Endothelial cell (in vitro differentiated cells): ENCODE measurements at regions not wholly inside any gene's neighbourhood (a gene's known extent, or its start where the extent isn't known, plus 50 kb on each side); places are given as distances from the start of the nearest gene placed in this dataset.

Experiments used
- DNase-seq: peaks from one replicate; pipeline ENCODE4 v3.0.0; 2021; ENCODE audit warnings: low spot score
- H3K27ac Mint-ChIP-seq: one replicate; pipeline ENCODE4 v1.8.0; 2021; ENCODE audit warnings: mixed read lengths, inconsistent platforms; ENCODE audit not compliant: unreplicated experiment
- H3K27me3 Mint-ChIP-seq: one replicate; pipeline ENCODE4 v1.8.0; 2021; ENCODE audit warnings: mild to moderate bottlenecking, moderate library complexity, mixed read lengths, inconsistent platforms; ENCODE audit not compliant: unreplicated experiment
- H3K36me3 Mint-ChIP-seq: one replicate; pipeline ENCODE4 v1.8.0; 2021; ENCODE audit warnings: mild to moderate bottlenecking, low read depth, mixed read lengths, inconsistent platforms; ENCODE audit not compliant: unreplicated experiment
- H3K4me1 Mint-ChIP-seq: one replicate; pipeline ENCODE4 v1.8.0; 2021; ENCODE audit warnings: mild to moderate bottlenecking, mixed read lengths, inconsistent platforms; ENCODE audit not compliant: unreplicated experiment
- H3K4me3 Mint-ChIP-seq: one replicate; pipeline ENCODE4 v1.8.0; 2021; ENCODE audit warnings: mild to moderate bottlenecking, mixed read lengths, inconsistent platforms; ENCODE audit not compliant: unreplicated experiment
- H3K9me3 Mint-ChIP-seq: one replicate; pipeline ENCODE4 v1.8.0; 2021; ENCODE audit warnings: mixed read lengths, inconsistent platforms; ENCODE audit not compliant: unreplicated experiment
- TF ChIP-seq, protein P1 (sequence below): fragments of 200-600 bp; sonication (generic); IDR thresholded peaks from one replicate; pipeline ENCODE4 v1.5.0; 2021; ENCODE audit warnings: antibody characterized with exemption; ENCODE audit not compliant: unreplicated experiment

DNA sequence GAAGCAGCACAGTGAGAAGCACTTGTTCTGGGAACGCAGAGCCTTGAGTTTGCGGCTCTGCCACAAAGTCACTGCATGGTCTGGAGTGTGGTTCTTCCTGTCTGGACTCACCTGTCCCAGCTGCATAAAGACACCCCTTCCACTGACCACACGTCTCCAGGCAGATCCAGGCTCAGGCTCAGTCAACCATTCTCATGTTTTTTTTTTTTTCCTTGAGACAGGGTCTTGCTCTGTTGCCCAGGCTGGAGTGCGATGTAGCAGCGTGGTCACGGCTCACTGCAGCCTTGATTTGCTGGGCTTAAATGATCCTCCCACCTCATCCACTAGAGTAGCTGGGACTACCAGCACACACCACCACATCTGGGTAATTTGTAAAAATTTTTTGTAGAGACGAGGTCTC is 102.9 kb upstream of the KLF4 start:
- DNase-seq: no peak
- no peaks in the 10 kb centered on the region for H3K4me1 Mint-ChIP-seq
- H3K4me3 Mint-ChIP-seq: no peak overlapping the region
- H3K9me3 Mint-ChIP-seq: no peaks in the 10 kb centered on the region
- no peak overlapping the region for H3K27ac Mint-ChIP-seq
- TF ChIP-seq, protein P1, sequence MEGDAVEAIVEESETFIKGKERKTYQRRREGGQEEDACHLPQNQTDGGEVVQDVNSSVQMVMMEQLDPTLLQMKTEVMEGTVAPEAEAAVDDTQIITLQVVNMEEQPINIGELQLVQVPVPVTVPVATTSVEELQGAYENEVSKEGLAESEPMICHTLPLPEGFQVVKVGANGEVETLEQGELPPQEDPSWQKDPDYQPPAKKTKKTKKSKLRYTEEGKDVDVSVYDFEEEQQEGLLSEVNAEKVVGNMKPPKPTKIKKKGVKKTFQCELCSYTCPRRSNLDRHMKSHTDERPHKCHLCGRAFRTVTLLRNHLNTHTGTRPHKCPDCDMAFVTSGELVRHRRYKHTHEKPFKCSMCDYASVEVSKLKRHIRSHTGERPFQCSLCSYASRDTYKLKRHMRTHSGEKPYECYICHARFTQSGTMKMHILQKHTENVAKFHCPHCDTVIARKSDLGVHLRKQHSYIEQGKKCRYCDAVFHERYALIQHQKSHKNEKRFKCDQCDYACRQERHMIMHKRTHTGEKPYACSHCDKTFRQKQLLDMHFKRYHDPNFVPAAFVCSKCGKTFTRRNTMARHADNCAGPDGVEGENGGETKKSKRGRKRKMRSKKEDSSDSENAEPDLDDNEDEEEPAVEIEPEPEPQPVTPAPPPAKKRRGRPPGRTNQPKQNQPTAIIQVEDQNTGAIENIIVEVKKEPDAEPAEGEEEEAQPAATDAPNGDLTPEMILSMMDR: no peak
- H3K36me3 Mint-ChIP-seq: no peaks in the 10 kb centered on the region
- H3K27me3 Mint-ChIP-seq: peaks cover under 1% of the 10 kb centered on the region

DNA sequence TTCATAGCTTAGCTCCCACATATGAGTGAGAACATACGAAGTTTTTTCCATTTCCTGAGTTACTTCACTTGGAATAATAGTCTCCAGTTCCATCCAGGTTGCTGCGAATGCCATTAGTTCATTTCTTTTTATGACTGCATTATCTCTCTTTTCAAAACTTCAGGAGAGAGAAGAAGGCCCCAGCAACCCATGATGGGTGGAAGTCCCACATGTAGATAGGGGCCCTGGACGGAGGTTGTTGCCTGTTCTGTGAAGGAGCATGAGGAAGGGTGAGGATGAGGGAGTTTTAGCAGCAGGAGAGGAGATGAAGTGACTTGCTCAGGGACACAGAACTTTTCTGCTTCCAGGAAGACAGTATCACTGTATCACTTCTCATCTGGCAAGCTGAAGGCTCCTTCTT is 102.2 kb upstream of the KLF4 start:
- H3K4me1 Mint-ChIP-seq: no peaks in the 10 kb centered on the region
- no peaks in the 10 kb centered on the region for H3K36me3 Mint-ChIP-seq
- no peaks in the 10 kb centered on the region for H3K9me3 Mint-ChIP-seq
- TF ChIP-seq, protein P1: no peak
- peaks cover 3% of the 10 kb centered on the region for H3K27me3 Mint-ChIP-seq
- H3K4me3 Mint-ChIP-seq: no peak overlapping the region
- DNase-seq: no peak
- no peak overlapping the region for H3K27ac Mint-ChIP-seq

DNA sequence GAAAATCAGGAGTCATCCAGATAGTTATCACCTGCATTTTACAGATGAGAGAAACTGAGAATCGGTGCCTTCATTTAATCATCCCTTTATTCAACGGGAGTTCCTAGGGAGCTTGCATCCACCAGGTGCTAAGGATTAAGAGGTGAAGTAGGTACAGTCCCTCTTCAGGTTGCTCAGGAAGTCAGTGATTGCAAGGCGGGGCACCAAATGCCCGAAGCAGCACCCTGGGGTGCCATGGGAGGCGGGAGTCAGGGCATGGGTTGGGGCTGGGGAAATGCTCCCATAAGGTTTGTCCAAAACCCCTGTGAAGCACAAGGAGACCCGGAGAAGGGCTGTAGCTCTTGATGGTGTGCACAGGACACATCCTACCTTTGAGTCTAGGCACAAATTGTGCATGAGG is 98.8 kb upstream of the KLF4 start:
- Mint-ChIP-seq H3K36me3 (no peaks in the 10 kb centered on the region), H3K4me1 (no peaks in the 10 kb centered on the region), H3K27me3 (peaks cover 3% of the 10 kb centered on the region), H3K27ac (no peak overlapping the region), H3K4me3 (no peak overlapping the region), H3K9me3 (no peaks in the 10 kb centered on the region)
- TF ChIP-seq, protein P1: no peak
- DNase-seq: no peak

DNA sequence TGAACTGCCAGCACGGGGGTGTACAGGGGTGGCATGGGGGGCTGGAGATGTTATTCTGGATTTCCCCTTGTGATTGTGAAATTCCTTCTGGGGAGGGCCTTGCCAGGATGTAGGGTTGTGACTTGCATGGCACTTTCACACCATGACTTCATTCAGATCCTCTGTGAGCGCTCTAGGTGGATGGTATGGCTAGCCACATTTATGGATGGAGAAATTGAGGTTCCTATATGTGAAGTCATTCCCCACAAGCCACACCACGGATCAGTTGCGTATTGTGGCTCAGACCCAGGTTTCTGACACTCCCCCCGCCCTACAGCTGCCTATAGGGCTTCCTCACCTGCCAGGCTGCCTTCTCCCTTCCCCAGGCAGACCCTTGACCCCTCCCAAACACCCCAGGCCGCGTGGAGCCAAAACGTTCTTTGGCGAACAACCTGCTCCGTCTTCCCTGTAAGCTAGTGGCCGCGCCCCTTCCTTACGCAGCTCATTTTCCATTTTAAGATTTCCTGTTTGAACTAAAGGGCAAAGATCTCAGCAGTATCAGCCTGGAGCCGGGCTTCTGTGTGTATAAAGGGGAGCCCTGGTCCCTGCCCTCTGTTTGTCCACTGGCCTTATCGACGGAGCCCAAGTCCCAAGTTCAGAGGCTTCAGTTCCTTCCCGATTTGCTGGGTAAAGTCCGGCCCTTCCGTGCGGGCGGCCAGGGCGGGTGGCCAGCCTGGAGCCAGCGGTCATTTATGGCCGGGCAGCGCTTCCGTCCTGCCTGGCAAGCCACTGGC is 97.8 kb upstream of the KLF4 start:
- Mint-ChIP-seq H3K4me1 (no peaks in the 10 kb centered on the region), H3K9me3 (no peaks in the 10 kb centered on the region), H3K27ac (no peak overlapping the region), H3K4me3 (no peak overlapping the region), H3K27me3 (peaks cover 3% of the 10 kb centered on the region), H3K36me3 (no peaks in the 10 kb centered on the region)
- TF ChIP-seq, protein P1: no peak
- no peak for DNase-seq

DNA sequence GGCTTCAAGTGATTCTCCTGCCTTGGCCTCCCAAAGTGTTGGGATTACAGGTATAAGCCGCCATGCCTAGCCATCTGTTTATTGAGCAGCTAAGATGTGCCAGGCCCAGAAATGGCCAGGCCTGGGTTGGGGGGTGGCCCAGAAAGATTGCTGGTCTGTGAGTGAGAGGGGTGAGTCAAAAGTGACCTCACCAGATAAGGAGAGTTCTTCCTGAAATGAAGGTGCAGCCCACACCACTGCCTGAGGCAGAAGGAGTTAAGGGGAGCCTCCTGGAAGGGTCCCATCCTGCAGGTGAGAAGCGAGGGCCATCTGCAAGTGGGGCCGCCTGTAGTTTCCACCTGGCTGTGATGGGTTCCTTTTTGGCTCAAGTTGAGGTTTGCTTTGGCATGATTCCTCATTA is 96.9 kb upstream of the KLF4 start:
- H3K27me3 Mint-ChIP-seq: peaks cover 3% of the 10 kb centered on the region
- H3K4me1 Mint-ChIP-seq: no peaks in the 10 kb centered on the region
- TF ChIP-seq, protein P1: no peak
- H3K9me3 Mint-ChIP-seq: no peaks in the 10 kb centered on the region
- DNase-seq: no peak
- H3K4me3 Mint-ChIP-seq: no peak overlapping the region
- no peaks in the 10 kb centered on the region for H3K36me3 Mint-ChIP-seq
- H3K27ac Mint-ChIP-seq: no peak overlapping the region
